GM20431 (cell line): ENCODE measurements at regions not wholly inside any gene's neighbourhood (a gene's known extent, or its start where the extent isn't known, plus 50 kb on each side); places are given as distances from the start of the nearest gene placed in this dataset.

ENCODE experiments used
- in situ Hi-C: fragments of 300-500 bp; cut with MseI, MboI; formaldehyde crosslinking; loops from one replicate; pipeline ENCODE4 v1.15.0; 2020; ENCODE audit warnings: low sequenced_read_pairs; ENCODE audit not compliant: unreplicated experiment

- in situ Hi-C loops, result no loop called here
Observed at GRCh38 chr5:74364507-74364906, 276.0 kb downstream of the ENC1 start.

- in situ Hi-C loops, result no loop called here
Observed at GRCh38 chr5:74363603-74364205, 276.8 kb downstream of the ENC1 start.

GRCh38 chr5:74361406-74362358 lies 278.8 kb downstream of the ENC1 start:
- in situ Hi-C loops, result no loop called here

GRCh38 chr5:74360535-74361210 lies 279.9 kb downstream of the ENC1 start:
- in situ Hi-C loops, result no loop called here

- in situ Hi-C loops, result no loop called here
Observed at GRCh38 chr5:74357827-74358226, 282.7 kb downstream of the ENC1 start.

- in situ Hi-C loops, result no loop called here
Observed at GRCh38 chr5:74356009-74356695, 284.4 kb downstream of the ENC1 start.

- in situ Hi-C loops, result no loop called here
Observed at GRCh38 chr5:74355041-74355824, 285.3 kb downstream of the ENC1 start.

- in situ Hi-C loops, result no loop called here
Observed at GRCh38 chr5:74352256-74352655, 288.3 kb downstream of the ENC1 start.

GRCh38 chr5:74342948-74343682 lies 297.4 kb downstream of the ENC1 start:
- in situ Hi-C loops, result no loop called here

GRCh38 chr5:74342182-74342581 lies 298.3 kb downstream of the ENC1 start:
- in situ Hi-C loops, result no loop called here

- in situ Hi-C loops, result no loop called here
Observed at GRCh38 chr5:74341221-74341620, 299.3 kb downstream of the ENC1 start.

GRCh38 chr5:74340476-74340875 lies 300.1 kb downstream of the ENC1 start:
- in situ Hi-C loops, result no loop called here

- in situ Hi-C loops, result no loop called here
Observed at GRCh38 chr5:74337984-74338310, 302.6 kb downstream of the ENC1 start.

GRCh38 chr5:74337254-74337983 lies 303.1 kb downstream of the ENC1 start:
- in situ Hi-C loops, result no loop called here

- in situ Hi-C loops, result no loop called here
Observed at GRCh38 chr5:74336297-74336696, 304.2 kb downstream of the ENC1 start.

- in situ Hi-C loops, result no loop called here
Observed at GRCh38 chr5:74334762-74335384, 305.7 kb downstream of the ENC1 start.

GRCh38 chr5:74334062-74334761 lies 306.3 kb downstream of the ENC1 start:
- in situ Hi-C loops, result no loop called here
